Stimulated activated naive CD8-positive, alpha-beta T cell treated with anti-CD3 and anti-CD28 coated beads, Interleukin-15, amount 100 ng/mL, for 72 hours (primary cell): ENCODE measurements at regions not wholly inside any gene's neighbourhood (a gene's known extent, or its start where the extent isn't known, plus 50 kb on each side); places are given as distances from the start of the nearest gene placed in this dataset.
A peak's percentile ranks its signal among the peaks of the same experiment; 100 is the strongest.

Source experiments
- ATAC-seq: fragments of 150-1000 bp; cut with Tn5 transposase; 2 replicates; pipeline ENCODE4 v1.10.0; 2021; ENCODE audit warnings: mild to moderate bottlenecking, moderate library complexity
- DNase-seq, 2 donors: peaks; one replicate each; pipeline ENCODE4 v3.0.0; 2021 to 2022
- H3K27ac Mint-ChIP-seq, 2 donors: one replicate each; pipeline ENCODE4 v1.8.0; 2022; ENCODE audit warnings: mild to moderate bottlenecking in 2 of 2, mixed read lengths in 2 of 2, moderate library complexity in 2 of 2
- H3K27me3 Mint-ChIP-seq: one replicate; pipeline ENCODE4 v1.8.0; 2022; ENCODE audit warnings: mixed read lengths
- H3K4me1 Mint-ChIP-seq: one replicate; pipeline ENCODE4 v1.8.0; 2022; ENCODE audit warnings: mild to moderate bottlenecking, mixed read lengths
- H3K4me3 Mint-ChIP-seq, 2 donors: one replicate each; pipeline ENCODE4 v1.8.0; 2022; ENCODE audit warnings: mild to moderate bottlenecking in 2 of 2, mixed read lengths in 2 of 2, moderate library complexity in 1 of 2
- H3K9me3 Mint-ChIP-seq, 2 donors: one replicate each; pipeline ENCODE4 v1.8.0; 2022; ENCODE audit warnings: mixed read lengths in 2 of 2

- H3K4me1 Mint-ChIP-seq, result peaks cover 21% of the 10 kb centered on the region
- peak overlapping the region; percentile 32 to 40 for H3K4me3 Mint-ChIP-seq
- DNase-seq (no peak), ATAC-seq (peak; percentile 72)
- peaks cover 22% of the 10 kb centered on the region for H3K27me3 Mint-ChIP-seq
- no peaks in the 10 kb centered on the region for H3K9me3 Mint-ChIP-seq
- peak overlapping the region; percentile 36 to 52 for H3K27ac Mint-ChIP-seq
Measured at GRCh38 chr11:8839957-8840945, 70.7 kb upstream of the AKIP1 start.

- DNase-seq, result no peak
- peaks cover 21% of the 10 kb centered on the region for H3K4me1 Mint-ChIP-seq
- no peak overlapping the region for H3K4me3 Mint-ChIP-seq
- H3K27me3 Mint-ChIP-seq, result peaks cover 16% of the 10 kb centered on the region
- no peak overlapping the region for H3K27ac Mint-ChIP-seq
- no peaks in the 10 kb centered on the region for H3K9me3 Mint-ChIP-seq
- ATAC-seq, result no peak
Measured at GRCh38 chr11:8841899-8842298, 69.1 kb upstream of the AKIP1 start.

- DNase-seq (no peak), ATAC-seq (no peak)
- H3K9me3 Mint-ChIP-seq, result no peaks in the 10 kb centered on the region
- no peaks in the 10 kb centered on the region for H3K4me1 Mint-ChIP-seq
- no peak overlapping the region for H3K27ac Mint-ChIP-seq
- peaks cover 53% of the 10 kb centered on the region for H3K27me3 Mint-ChIP-seq
- H3K4me3 Mint-ChIP-seq, result no peak overlapping the region
Measured at GRCh38 chr11:8858808-8859207, 52.2 kb upstream of the AKIP1 start.
